HG02981 (cell line): ENCODE measurements at regions not wholly inside any gene's neighbourhood (a gene's known extent, or its start where the extent isn't known, plus 50 kb on each side); places are given as distances from the start of the nearest gene placed in this dataset.

ENCODE experiments used
- ATAC-seq: cut with Tn5 transposase; IDR thresholded peaks from one replicate; pipeline ENCODE4 v1.9.1; 2021; ENCODE audit warnings: mild to moderate bottlenecking, moderate library complexity; ENCODE audit not compliant: unreplicated experiment

- no peak for ATAC-seq
Observed at GRCh38 chr2:5950736-5951135, 258.6 kb downstream of the SOX11 start.

GRCh38 chr2:5951471-5951870 lies 259.3 kb downstream of the SOX11 start:
- ATAC-seq, result no peak

- no peak for ATAC-seq
Observed at GRCh38 chr2:5953525-5953924, 261.3 kb downstream of the SOX11 start.

- no peak for ATAC-seq
Observed at GRCh38 chr2:5954509-5954908, 262.3 kb downstream of the SOX11 start.

- ATAC-seq, result no peak
Observed at GRCh38 chr2:5955921-5956320, 263.7 kb downstream of the SOX11 start.

GRCh38 chr2:5959836-5960820 lies 267.9 kb downstream of the SOX11 start:
- ATAC-seq, result no peak

- no peak for ATAC-seq
Observed at GRCh38 chr2:5967506-5967905, 275.3 kb downstream of the SOX11 start.

- ATAC-seq, result no peak
Observed at GRCh38 chr2:5969303-5969702, 277.1 kb downstream of the SOX11 start.

GRCh38 chr2:5970347-5970746 lies 278.2 kb downstream of the SOX11 start:
- no peak for ATAC-seq

GRCh38 chr2:5974477-5974876 lies 282.3 kb downstream of the SOX11 start:
- ATAC-seq, result no peak

- ATAC-seq, result no peak
Observed at GRCh38 chr2:5975401-5975800, 283.2 kb downstream of the SOX11 start.

- no peak for ATAC-seq
Observed at GRCh38 chr2:5976531-5977065, 284.4 kb downstream of the SOX11 start.

GRCh38 chr2:5977477-5977876 lies 285.3 kb downstream of the SOX11 start:
- no peak for ATAC-seq

- ATAC-seq, result no peak
Observed at GRCh38 chr2:5978131-5978751, 286.1 kb downstream of the SOX11 start.

GRCh38 chr2:5980450-5981190 lies 288.4 kb downstream of the SOX11 start:
- ATAC-seq, result no peak

- ATAC-seq, result no peak
Observed at GRCh38 chr2:5982193-5982902, 290.2 kb downstream of the SOX11 start.

GRCh38 chr2:5982903-5983265 lies 290.7 kb downstream of the SOX11 start:
- no peak for ATAC-seq

GRCh38 chr2:5983511-5984272 lies 291.5 kb downstream of the SOX11 start:
- ATAC-seq, result no peak

- no peak for ATAC-seq
Observed at GRCh38 chr2:5984273-5984655, 292.1 kb downstream of the SOX11 start.

GRCh38 chr2:5984946-5985345 lies 292.8 kb downstream of the SOX11 start:
- no peak for ATAC-seq
